IPS-18c (cell line): ENCODE measurements at regions not wholly inside any gene's neighbourhood (a gene's known extent, or its start where the extent isn't known, plus 50 kb on each side); places are given as distances from the start of the nearest gene placed in this dataset.
"Not testable (repeated sequence)": the region's sequence is repeated elsewhere in the genome, so short reads cannot be mapped to it uniquely, and the experiment has no call there.

ENCODE experiments used
- H3K4me3 ChIP-seq: 2 replicates; pipeline ENCODE4 v1.7.0; 2013; ENCODE audit warnings: low read depth, mild to moderate bottlenecking, low read length, moderate library complexity; ENCODE audit not compliant: insufficient read depth
- H3K9me3 ChIP-seq: one replicate; pipeline ENCODE4 v1.6.1; 2013; ENCODE audit warnings: mild to moderate bottlenecking, low read length, moderate library complexity; ENCODE audit not compliant: control insufficient read depth, insufficient read depth

DNA sequence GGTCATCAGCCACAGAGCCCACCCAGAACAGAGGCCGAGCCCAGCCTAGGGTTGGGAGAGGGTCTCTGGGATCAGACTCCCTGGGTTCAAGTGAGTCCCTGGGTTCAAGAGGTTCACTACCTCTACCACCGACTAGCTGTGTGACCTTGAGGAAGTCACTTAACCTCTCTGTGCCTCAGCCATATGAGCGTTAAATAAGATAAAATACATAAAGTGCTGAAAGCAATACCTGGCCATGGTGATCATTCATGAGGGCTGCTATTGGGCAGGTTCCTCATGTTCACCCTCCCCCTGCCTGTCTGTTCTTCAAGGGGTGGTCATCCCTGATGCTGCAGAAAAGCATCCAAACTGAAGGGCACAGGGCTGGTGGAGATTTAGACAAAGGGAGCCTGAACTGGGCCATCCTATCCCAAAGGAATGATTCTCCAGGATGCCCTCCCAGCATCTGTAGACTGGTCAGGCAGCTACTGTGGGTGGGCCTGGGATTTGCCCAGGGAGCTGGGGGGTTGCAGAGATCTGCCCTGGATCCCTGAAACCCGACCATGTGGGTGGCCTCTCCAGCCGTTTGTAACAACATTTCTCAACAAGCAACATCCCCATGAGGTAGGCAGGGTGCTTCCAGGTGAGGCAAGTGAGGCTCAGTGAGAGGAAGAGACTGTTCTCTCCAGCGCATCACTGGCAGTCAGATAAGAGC, 196.6 kb downstream of the MATN1 start:
- no peaks in the 10 kb centered on the region for H3K9me3 ChIP-seq
- H3K4me3 ChIP-seq: no peak overlapping the region

DNA sequence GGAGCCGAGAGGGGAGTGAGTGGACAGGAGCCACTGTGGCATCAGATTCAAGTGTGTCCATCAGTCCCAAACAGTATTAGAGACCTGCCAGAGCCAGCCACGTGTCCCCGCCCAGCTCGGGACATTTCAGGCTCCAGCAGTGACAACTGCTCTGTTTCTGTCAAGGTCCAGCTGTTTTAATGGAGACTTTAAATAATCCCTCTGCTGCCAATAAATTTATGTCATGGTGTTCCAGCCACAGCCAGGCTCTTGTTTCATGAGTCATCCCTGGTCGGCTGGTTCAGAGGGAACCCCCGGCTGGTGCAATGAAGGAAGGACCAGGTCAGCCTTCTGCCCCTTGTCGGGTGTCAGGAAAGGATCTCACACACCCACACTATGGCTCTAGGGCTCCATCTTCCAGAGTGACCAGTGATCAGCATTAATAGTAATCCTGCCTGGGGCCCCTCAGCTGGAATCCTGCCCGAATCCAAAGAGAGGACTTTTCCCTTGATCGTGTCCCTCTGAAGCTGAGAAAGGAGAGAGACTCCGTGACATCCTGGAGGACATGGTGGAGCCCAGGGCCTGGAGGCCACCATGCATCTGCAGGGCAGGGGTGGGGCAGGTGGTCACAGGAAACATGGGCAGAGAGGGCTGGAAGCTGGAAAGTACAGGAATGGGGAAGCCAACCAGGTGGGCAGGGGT, 197.3 kb downstream of the MATN1 start:
- Histone ChIP-seq H3K4me3 (no peak overlapping the region), H3K9me3 (no peaks in the 10 kb centered on the region)

DNA sequence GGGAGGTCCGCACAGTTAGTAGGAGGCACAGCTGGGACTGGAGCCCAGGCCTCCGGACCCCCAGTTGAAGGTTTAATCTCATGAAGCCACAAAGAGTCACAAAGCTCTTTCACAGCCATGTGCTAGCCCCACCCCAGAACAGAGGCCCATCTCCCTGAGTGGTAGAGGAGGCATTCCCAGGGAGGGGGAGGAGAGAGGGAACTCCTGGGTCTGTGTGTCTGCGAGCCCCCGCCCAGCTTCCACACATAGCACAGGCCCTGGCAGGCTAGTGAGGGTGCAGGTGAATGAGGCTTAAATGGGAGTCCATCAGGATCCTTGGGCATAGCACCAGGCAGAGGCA, 197.8 kb downstream of the MATN1 start:
- no peak overlapping the region for H3K4me3 ChIP-seq
- no peaks in the 10 kb centered on the region for H3K9me3 ChIP-seq

DNA sequence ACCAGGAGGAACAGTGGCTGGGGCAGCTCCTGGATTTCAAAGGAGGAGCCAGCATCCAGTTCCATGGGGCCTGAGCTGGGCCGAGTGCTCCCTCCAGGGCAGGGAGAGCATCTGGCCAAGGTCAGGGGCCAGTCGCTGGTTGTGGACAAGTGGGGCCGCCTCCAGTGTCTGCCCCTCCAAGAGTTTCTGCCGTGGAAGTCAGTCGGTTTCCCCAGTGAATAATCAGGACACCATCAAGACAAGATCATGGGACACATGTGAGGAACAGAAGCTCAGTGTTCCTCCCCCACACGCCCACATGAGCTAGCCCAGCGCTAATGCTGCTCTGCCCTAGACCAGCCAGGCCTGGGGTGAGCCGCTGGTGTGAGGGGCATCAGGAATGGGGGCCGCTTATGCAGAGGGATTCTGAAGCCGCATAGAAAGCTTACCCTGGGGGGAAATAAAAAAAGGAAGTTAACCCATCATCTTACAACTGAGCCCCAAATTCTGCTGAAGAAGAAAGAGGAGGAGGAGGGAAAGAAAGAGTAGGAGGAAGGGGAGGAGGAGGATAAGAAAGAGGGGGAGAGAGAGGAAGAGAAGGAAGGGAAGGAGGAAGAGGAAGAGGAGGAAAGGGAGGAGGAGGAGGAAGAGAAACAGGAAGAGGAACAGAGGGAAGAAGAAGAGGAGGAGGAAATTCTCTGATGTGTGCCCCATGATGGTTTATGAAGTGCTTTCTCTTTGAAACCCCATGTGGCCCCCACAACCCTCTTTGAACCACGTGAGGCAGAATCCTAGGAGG, 198.4 kb downstream of the MATN1 start:
- no peak overlapping the region for H3K4me3 ChIP-seq
- H3K9me3 ChIP-seq: no peaks in the 10 kb centered on the region

DNA sequence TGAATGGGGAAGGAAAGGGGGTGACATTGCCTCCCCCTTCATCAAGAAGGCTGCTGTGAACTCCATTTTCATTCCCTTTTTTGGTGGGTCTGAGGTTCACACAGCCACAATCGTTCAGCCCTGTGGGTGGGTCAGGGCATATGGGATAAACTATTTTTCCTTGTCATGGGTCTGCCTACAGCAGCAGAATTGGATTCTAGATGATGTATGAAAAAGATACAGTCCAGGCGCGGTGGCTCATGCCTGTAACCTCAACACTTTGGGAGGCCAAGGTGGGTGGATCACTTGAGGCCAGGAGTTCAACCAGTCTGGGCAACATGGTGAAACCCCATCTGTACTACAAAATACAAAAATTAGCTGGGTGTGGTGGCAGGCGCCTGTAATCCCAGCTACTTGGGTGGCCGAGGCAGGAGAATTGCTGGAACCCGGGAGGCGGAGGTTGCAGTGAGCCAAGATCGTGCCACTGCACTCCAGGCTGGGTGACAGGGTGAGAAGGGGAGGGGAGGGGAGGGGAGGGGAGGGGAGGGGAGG, 199.3 kb downstream of the MATN1 start:
- not testable (repeated sequence) for H3K4me3 ChIP-seq, H3K9me3 ChIP-seq

DNA sequence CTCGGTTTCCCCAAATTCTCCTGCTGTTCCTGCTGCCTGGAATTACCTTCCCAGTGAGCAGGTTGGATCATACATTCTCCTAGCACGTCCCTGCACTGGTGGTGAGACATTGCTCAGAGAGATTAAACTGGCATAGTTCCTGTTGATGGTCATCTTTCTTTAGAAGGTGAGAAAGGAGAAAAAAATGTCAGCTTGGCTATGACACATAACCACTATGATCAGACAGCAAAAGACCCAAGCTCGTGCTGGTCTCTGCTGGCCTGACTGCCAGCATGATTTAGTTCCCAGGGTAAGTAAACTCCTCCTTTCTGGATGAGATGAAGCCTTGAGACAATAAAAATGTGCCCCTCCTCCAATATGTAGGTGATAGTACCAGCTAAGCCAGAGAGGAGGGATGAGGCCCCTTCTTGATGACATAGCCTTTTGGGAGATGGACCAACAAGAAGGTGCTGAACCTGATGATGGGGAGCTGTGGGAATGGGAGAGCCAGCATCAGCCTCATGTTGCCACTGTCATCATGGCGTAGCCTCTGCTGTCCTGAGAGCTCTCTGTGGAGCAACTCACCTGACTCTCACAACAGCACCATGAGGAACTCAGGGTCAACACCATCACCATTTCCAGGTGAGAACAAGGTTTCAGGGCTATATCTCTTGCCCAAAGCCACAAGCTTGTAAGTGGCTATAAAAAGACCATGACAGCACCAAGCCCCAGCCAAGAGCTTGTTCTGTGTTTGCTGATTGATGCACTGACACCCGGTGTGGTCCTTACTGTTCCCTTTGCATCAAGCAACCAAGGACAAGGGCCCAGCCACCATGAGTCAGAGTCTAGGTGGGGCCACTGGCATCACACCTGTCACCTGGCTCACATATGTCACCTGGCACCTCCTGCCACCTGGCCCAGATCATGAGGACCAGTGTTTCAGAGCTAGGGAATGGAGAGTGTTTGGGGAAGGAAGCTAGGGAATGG, 200.0 kb downstream of the MATN1 start:
- H3K4me3 ChIP-seq: no peak overlapping the region

DNA sequence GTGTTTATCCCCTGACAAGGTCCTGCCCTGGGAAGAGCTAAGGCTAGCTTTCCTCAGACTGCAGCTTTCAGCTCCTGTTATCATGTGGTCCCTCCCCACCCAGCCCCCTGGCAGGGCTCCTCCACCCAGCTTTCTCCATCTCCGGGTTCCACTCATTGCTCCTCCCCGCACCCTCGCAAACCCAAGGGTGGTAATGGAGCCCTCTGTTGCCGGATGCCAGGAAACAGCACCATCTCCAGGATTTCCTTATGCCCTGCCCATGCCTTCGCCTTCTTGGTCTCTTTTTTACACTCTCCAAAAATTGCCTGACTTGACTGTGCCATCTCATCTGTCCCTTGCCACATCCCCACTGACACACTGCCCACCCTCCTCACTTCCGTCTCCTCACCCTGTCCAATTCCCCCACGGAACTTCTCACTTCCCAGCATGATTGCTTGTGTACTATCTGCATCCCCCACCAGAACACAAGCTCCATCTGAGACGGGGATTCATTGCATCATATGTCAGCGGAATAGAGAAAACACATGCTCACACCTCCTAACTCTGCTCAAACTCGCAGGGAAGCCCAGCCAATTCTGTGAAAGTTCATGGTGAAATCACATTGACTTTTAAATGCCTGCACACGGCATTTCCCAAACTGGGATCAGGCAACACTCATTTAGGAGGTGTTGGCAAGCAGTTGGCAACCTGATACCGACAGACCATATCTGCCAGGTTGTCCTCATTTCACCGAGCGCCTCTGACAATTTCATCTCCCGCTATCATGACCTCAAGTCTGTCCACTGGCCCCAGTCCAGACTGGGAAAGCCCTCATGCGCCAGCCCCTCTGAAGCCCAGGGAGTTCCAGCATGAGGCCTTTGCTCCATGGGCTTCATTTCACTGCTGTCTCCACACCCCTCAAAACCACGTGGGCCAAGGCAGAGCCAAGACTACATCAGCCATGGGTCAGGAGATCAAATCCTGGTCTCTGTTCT, 201.1 kb downstream of the MATN1 start:
- no peak overlapping the region for H3K4me3 ChIP-seq
- H3K9me3 ChIP-seq: no peaks in the 10 kb centered on the region

More for the DNA sequence above, 200.0 kb downstream of the MATN1 start:
- H3K9me3 ChIP-seq: no peaks in the 10 kb centered on the region

DNA sequence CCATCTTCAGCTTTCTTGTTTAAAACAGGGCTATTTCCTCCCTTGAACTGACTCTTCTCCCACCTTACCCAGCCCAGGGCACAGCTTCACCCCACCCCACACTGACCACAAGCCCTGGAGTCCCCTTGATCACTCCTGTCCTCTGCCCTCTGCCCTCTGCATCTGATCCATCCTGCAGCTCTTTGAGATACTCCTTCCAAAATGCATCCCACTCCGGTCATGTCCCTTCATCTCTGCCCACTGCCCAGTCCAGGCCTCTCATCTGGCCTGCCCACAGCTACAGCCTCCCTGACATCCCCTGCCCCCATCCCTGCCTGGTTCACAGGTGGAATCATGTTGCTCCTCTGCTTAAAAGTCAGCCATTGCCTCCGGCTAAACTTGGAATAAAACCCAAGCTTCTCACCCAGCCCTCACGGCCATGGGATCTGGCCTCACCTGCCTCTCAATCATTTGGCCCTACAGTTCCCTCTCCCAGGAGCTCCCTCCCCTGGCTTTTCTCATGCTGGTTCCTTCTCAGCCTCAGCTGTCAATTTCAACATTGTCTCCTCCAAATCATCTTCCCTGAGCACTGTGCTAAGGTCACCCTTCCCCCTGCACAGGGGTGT, 202.0 kb downstream of the MATN1 start:
- Histone ChIP-seq H3K4me3 (no peak overlapping the region), H3K9me3 (no peaks in the 10 kb centered on the region)

DNA sequence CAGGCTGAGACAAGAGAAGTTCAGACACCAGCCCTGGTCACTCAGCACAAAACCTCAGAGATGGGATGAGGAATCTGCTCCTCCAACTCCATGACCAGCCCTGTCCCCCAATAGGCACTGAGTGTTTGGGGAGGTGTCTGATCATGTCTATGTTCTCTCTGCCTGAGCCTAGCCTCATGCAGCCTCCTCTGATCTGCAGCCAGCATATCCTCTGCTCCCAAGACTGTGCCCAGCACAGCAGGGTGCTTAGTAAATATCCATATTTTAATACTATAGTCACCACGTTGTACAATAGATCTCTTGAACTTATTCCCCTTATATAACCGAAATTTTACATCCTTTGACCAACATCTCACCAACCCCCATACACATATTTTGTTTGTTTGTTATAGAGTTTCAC, 202.9 kb downstream of the MATN1 start:
- H3K9me3 ChIP-seq: no peaks in the 10 kb centered on the region
- H3K4me3 ChIP-seq: no peak overlapping the region

DNA sequence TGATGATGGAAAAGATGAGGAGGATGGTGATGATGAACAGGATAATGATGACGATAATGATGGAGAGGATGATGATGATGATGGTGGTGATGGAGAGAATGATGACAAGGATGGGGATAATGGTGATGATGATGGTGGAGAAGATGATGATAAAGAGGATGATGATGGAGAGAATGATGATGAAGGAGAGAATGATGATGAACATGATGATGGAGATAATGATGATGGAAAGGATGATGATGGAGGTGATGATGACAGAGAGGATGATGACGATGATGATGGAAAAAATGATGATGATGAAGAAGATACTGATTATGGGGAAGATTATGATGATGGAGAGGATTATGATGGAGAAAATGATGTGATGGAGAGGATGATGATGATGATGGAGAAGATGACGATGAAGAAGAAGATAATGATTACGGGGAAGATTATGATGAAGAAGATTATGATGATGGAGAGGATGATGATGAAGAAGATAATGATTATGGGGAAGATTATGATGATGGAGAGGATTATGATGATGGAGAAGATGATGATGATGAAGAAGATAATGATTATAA, 204.1 kb downstream of the MATN1 start:
- H3K4me3 ChIP-seq: no peak overlapping the region
- H3K9me3 ChIP-seq: no peaks in the 10 kb centered on the region

DNA sequence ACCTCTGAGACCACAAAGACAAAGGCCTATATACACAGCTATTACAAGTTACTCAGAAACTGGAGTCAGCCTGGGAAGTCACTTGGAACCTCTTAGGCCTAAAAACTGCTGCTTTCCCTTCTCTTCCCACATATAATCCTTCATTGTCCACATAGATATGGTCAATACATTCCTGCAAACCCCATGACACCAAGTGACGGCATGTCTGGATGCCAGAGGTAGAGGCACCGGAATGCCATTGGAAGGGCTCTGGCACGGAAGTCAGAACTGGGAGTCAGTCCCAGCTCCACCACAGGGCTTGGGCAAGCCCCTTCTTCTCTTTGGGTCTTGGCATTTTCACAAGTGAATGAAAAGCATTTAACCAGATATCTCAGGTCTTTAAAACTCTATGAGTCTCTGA, 204.7 kb downstream of the MATN1 start:
- H3K9me3 ChIP-seq: no peaks in the 10 kb centered on the region
- no peak overlapping the region for H3K4me3 ChIP-seq

DNA sequence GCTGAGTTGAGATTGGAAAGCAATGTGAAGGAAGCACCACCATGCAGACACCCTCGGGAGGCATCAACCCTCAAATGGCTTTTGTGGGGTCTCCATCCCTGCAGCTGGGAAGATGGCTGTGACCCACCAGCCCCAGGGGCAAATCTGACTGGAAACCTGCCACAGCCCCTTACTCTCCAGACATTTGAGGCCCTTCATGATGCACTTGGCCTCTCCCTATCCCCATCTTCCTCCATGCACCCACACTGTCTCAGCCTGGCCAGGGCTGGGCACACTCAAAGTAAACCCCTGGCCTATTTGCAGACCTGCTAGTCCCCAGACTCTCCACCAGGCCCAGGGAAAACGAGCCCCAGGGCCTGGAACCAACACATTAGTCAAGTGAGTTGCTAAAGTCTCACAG, 205.2 kb downstream of the MATN1 start:
- Histone ChIP-seq H3K9me3 (no peaks in the 10 kb centered on the region), H3K4me3 (no peak overlapping the region)

DNA sequence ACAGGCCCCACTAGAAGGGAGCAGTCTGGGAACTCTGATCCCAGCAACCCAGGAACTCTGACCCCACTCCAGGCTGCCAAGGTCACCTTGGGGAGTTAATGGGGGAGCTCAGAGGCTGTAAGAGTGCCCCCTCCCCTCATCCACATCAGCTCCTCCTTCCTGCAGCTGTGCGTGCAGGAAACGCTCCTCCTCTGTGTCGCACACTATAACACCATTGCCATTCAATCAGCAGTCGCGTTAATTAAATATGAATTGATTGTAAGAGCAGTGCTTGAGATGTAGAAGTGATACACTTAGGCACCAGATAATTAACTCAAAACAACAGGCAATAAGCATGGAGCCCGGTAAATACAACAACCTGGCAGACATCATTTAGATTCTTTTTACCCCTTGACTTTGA, 205.7 kb downstream of the MATN1 start:
- not testable (repeated sequence) for H3K9me3 ChIP-seq, H3K4me3 ChIP-seq

DNA sequence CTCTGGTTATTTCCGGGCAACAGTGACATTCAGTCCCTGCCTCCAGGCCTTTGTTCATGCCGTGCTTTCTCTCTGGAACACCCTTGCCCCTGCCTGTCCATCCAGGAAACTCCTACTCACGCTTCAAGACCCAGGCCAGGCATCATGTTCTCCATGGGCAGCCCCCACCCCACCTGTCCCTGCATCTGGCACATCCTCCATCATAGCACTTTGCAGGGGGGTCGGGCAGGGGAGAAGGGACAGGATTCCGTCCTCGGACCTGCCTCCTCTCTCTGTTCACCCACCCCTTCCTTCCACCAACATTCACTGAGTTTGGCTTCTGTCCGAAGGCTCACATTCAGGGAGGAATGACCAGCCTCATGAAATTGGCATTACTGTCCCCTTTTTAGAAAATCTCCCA, 206.1 kb downstream of the MATN1 start:
- not testable (repeated sequence) for H3K4me3 ChIP-seq, H3K9me3 ChIP-seq

DNA sequence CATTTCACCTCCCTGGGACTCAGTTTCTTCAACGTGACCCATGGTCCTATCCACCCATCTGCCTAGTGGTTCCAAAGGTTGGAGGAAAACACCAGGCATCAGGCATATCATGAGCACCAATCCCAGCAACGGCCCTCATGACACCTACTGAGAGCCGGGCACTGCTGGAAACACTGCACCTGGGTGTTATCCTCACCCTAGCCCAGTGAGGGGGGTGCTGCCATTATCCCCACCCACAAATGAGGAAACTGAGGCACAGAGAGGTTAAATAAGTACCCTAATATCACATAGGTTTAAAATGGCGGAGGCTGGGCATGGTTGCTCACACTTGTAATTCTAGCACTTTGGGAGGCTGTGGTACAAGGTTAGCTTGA, 206.9 kb downstream of the MATN1 start:
- no peak overlapping the region for H3K4me3 ChIP-seq
- no peaks in the 10 kb centered on the region for H3K9me3 ChIP-seq
